ENCODE measurements at regions not wholly inside any gene's neighbourhood (a gene's known extent, or its start where the extent isn't known, plus 50 kb on each side); places are given as distances from the start of the nearest gene placed in this dataset.

DNA sequence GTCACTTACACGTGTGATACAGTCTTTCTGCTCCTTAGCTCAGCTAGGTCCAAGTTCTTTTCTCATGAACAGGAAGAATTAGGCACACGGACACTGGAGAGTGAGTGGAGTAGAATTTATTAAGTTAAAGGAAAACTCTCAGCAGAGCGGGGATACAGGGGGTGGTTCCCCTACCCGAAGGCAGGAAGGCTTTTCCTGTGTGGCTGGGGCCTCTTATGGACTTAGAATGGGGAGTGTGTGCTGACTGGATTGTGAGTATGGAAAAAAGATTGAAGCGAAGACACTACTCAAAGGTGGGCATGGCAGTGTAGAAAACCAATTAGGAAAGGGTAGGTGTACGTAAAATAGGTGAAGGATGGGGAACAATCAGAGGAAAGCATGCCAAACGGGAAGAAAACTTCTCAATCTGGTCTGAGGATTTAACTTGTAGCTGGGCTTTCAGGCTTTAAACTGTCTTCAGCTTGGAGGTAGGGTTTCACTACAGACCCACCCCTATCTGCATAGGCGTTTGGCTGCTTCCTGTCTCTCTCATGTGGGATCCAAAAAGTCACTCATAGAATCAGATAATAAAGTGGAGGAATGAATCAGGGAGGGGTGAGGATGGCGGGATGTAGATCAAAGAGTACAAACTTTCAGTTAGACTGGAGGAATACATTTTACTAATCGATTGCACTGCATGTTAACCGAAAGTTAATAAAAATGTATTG, 104.2 kb downstream of the ANKRD7 start:
- TF ChIP-seq, protein P1, sequence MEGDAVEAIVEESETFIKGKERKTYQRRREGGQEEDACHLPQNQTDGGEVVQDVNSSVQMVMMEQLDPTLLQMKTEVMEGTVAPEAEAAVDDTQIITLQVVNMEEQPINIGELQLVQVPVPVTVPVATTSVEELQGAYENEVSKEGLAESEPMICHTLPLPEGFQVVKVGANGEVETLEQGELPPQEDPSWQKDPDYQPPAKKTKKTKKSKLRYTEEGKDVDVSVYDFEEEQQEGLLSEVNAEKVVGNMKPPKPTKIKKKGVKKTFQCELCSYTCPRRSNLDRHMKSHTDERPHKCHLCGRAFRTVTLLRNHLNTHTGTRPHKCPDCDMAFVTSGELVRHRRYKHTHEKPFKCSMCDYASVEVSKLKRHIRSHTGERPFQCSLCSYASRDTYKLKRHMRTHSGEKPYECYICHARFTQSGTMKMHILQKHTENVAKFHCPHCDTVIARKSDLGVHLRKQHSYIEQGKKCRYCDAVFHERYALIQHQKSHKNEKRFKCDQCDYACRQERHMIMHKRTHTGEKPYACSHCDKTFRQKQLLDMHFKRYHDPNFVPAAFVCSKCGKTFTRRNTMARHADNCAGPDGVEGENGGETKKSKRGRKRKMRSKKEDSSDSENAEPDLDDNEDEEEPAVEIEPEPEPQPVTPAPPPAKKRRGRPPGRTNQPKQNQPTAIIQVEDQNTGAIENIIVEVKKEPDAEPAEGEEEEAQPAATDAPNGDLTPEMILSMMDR (IDR thresholded peaks at IDR 0.05; ENCODE audit: borderline replicate concordance, extremely low read depth, low read length, poor library complexity, severe bottlenecking) = no peak
- TF ChIP-seq EZH2 (IDR thresholded peaks at IDR 0.05; ENCODE audit: borderline replicate concordance, low read depth, low read length, severe bottlenecking) = no peak

Data from DND-41 (cell line).